NCI-H1930 (cell line): ENCODE measurements at regions not wholly inside any gene's neighbourhood (a gene's known extent, or its start where the extent isn't known, plus 50 kb on each side); places are given as distances from the start of the nearest gene placed in this dataset.

ENCODE experiments used
- DNase-seq, 2 experiments: peaks; one replicate each; lab custom pipeline; 2025; lab: John Stamatoyannopoulos, UW

GRCh38 chr5:68379275-68380036 is 163.9 kb downstream of the PIK3R1 start:
- no peak for DNase-seq

DNA sequence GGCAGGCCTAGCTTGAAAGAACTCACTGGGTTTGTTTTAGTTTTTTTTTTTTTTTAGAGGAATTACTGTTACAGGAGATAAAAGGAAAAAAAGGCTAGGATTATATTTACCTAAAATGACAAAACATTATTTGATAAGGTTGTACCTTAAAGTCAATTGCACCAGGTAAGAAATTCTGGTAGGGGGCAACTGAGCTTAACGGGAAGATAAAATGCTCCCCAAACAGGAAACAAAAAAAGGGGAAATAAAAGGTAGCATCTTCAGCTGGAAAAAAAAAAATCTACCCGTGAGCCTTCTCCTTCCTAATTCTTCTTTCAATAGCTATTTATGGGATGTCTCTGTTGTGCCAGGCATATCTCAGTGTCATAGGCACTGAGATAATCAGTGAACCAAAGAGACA is 164.5 kb downstream of the PIK3R1 start:
- no peak for DNase-seq

DNA sequence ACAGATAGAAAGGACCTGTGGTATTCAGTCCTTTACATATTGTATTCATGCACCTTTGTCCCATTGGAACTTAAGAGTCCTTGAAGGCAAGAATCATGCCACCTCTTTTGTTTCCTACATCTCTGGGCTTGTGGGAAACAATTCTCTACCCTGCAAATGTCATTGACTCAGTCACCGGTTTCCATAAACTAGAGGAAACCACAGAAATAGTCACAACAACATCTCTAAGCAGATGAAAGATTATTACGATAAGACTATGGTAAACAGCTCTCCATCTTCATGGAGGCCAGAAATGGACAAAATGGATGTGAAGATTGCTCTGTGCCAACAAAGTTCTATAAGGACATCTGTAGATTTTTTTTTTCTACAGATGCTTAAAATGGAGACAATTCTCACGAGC is 165.5 kb downstream of the PIK3R1 start:
- no peak for DNase-seq

DNA sequence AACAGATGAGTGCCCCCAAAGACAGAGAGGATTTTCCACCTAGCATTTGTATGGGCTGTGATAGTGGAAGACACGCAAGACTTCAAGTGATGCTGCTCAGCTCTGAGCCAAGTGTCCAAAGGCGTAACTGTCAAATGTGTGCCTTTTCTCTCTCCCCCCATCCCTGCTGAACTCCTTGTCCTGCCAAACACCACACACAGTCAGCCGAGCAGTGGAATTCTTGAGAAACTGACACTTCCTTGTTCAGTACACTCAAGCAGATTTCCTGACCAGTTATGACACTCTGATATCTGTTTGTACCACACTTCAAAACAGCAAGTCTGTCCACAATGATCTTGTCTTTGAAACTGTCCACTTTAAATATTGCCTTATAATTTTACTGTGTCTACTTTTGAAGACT is 166.4 kb downstream of the PIK3R1 start:
- DNase-seq: no peak

GRCh38 chr5:68382640-68383039 is 167.1 kb downstream of the PIK3R1 start:
- no peak for DNase-seq

GRCh38 chr5:68383888-68384310 is 168.3 kb downstream of the PIK3R1 start:
- no peak for DNase-seq

DNA sequence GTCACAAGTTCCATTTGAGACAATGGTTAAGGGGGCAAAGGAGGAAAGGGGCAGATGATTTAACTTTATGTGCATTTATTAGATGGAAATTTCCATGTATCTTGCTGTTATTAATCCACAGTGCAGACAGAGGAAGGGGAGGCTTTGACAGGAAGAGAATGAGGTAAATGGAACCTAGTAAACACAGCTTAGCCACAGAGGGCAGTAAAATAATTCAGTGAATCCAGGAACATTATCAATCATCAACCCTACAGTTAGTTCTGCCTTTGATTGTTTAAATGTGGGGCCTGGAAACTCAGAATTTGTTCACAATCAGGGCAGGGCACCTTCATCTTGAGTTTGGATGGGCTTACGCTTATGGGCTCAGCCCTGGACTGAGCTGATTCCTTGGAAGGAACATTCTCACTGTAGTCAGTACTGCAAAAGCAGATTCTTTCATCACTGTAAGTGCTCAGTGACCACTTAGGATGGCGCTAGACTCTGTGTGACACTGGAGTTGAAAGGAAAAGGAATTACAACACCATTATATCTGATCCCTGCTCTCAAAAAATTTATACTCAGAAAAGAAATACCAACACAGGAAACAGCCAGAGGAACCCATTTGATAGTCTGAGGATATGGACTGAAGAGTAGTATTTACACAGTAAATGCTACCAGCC is 169.5 kb downstream of the PIK3R1 start:
- DNase-seq: no peak

GRCh38 chr5:68385936-68386335 is 170.4 kb downstream of the PIK3R1 start:
- DNase-seq: no peak

GRCh38 chr5:68387074-68387796 is 171.7 kb downstream of the PIK3R1 start:
- DNase-seq: no peak

DNA sequence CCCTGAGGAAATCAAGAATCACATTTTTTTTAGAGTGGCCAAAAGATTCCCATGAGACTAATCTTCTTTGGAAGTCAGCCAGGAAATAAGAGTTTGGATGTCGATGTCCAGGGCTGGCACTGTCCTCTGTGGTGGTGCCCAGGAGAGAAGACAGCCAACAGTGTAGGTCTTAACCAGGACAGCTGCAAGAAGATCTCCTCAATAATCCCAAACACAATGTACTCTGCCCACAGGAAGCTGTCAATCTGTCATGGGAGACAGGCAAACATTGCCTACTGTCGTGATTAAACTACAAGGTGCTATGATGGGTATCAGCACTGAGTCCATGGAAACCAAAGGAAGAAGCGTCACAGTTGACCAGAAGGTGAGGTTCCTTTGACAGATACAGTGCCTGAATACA is 174.1 kb downstream of the PIK3R1 start:
- DNase-seq: no peak

- DNase-seq: no peak
Observed at GRCh38 chr5:68392617-68393016, 177.1 kb downstream of the PIK3R1 start.

DNA sequence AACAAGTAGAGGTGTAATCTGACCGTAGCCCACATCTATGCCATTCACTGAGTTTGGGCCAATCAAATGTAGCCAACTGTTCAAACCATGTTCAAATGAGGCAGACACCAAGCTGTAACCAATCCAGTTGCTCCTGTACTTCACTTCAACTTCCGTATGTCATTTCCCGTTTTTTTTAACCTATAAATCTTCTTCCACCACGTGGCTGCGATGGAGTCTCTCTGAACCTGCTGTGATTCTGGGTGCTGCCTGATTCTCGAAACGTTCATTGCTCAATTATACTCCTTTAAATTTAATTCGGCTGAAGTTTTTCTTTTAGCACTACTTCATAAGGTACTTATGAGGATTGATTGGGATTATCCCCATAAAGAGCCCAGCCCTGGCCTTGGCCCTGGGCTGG is 179.7 kb downstream of the PIK3R1 start:
- no peak for DNase-seq

GRCh38 chr5:68395926-68396511 is 180.5 kb downstream of the PIK3R1 start:
- DNase-seq: no peak

DNA sequence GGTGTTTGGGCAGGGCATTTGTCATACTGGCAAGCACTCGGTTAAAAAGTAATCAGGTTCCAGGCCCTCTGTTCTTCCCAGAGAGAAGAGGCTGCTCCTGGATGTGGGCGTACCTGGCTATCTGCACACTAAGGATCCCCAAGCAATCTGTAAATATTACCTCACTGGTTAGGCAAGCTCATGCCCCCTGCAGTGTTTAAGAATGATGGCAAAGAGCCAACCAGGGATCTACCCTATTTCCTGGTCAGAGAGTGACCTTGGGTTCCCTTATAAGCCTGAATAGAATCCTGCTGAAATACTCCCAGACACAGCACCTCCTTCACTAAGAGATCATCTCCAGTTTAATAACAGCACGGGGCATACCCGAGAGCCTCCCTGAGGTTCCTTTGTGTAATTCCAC is 181.2 kb downstream of the PIK3R1 start:
- DNase-seq: no peak

DNA sequence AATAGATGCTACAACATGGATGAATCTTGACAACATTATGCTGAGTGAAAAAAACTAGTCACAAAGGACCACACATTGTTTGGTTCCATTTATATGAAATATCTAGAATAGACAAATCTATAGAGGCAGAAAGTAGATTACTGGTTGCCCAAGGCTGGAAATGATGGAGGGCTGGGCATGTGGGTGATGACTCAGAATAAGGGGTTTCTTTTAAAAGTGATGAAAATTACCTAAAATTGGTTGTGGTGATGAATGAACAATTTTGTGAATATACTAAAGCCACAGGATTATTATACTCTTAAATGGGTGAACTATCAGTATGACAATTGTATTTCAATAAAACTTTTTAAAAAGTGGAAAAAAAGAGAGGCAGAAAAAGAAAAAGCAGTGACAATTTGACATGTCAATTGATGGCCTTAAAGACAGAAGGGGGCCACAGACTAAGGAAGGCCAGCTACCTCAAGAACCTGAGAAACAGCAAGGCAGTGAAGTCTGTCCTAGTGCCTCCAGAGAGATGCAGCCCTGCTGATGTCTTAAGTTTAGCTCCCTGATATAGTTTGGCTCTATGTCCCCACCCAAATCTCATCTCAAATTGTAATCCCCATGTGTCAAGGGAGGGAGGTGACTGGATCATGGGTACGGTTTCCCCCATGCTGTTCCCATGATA is 182.7 kb downstream of the PIK3R1 start:
- DNase-seq: no peak

GRCh38 chr5:68403301-68403700 is 187.7 kb downstream of the PIK3R1 start:
- DNase-seq: no peak

DNA sequence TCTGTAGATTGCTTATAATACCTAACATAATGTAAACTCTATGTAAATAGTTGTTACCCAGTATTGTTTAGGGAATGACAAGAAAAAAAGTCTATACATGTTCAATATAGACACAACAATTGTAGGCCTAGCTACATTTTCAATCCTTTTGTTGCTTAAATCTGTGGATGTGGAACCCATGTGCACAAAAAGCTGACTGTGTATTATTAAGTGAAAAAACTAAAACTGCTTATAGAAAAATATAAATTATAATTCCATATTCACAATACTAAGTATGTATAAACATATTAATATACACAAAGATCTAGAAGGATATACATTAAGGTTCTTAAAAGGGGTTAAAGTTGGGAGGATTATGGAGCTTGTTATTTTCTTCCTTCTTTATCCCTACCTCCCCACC is 188.7 kb downstream of the PIK3R1 start:
- no peak for DNase-seq

DNA sequence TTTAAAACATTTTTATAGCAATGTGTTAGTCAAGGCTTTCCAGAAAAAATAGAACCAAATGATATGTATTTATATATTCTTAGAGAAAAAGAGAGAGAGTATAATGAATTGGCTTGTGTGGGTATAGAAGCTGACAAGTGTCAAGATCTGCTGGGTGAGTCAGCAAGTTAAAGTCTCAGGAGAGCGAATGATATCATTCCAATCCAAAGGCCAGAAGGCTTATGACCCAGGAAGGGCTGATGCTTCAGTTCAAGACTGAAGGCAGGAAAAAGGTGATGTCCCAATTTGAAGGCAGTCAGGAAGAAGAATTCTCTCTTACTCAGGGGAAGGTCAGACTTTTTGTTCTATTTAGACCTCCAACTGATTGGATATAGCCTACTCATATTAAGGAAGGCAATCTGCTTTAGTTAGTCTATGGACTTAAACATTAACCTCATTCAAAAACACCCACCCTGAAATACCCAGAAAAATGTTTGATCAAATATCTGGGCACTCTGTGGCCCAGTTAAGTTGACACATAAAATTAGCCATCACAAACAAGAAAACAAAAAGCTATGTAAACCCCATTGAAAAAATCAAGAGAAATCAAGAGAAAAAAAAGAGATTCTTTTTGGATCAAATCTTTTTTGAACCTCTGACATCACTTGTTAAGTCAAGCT is 189.6 kb downstream of the PIK3R1 start:
- no peak for DNase-seq

- no peak for DNase-seq
Observed at GRCh38 chr5:68405784-68406743, 190.5 kb downstream of the PIK3R1 start.

DNA sequence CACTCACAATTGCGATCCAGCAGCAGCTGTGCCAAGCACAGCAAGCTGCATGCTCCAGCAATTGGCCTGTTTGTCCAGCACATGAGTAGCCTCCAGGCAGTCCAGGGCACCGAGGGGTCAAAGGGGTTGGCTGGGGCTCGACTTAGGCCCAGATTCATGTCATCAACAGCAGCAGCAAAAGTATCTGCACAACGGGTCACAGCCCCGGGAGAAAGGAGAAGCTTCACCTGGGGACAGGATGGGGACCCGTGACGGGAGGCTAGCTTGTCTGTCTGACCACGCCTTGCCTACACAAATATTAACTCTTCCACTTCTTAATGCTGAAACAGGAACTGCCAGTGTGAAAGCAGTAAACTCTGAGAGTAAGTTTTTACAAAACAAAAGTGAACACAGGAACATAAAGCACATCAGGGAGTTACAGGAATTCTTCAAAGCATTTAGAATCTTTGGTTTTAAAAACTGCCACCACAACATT is 191.2 kb downstream of the PIK3R1 start:
- no peak for DNase-seq
